DOHH2 (cell line): ENCODE measurements at regions not wholly inside any gene's neighbourhood (a gene's known extent, or its start where the extent isn't known, plus 50 kb on each side); places are given as distances from the start of the nearest gene placed in this dataset.

Experiments
- H3F3A ChIP-seq: fragments of 200-600 bp; sonication (generic), shearing (Covaris generic); 2 replicates; pipeline ENCODE4 v1.6.0; 2016; ENCODE audit warnings: antibody characterized with exemption, mild to moderate bottlenecking; ENCODE audit not compliant: control insufficient read depth, insufficient read depth
- H3K27ac ChIP-seq: fragments of 200-600 bp; sonication (generic); 2 replicates; pipeline ENCODE4 v1.5.1; 2014; ENCODE audit warnings: low read depth, mild to moderate bottlenecking, low read length, moderate library complexity
- H3K27me3 ChIP-seq: fragments of 200-600 bp; sonication (generic); 2 replicates; pipeline ENCODE4 v1.6.1; 2014; ENCODE audit warnings: mild to moderate bottlenecking, low read length, mixed read lengths; ENCODE audit not compliant: control insufficient read depth
- H3K36me3 ChIP-seq: fragments of 200-600 bp; sonication (generic); 2 replicates; pipeline ENCODE4 v1.6.1; 2014; ENCODE audit warnings: mild to moderate bottlenecking, low read length, moderate library complexity, mixed read lengths; ENCODE audit not compliant: control insufficient read depth
- H3K4me1 ChIP-seq: fragments of 200-600 bp; sonication (generic); 2 replicates; pipeline ENCODE4 v1.6.1; 2014; ENCODE audit warnings: mild to moderate bottlenecking, low read length, mixed read lengths; ENCODE audit not compliant: control insufficient read depth
- H3K4me2 ChIP-seq: fragments of 200-600 bp; sonication (generic); 2 replicates; pipeline ENCODE4 v1.6.0; 2014; ENCODE audit warnings: mild to moderate bottlenecking, low read length, moderate library complexity
- H3K4me3 ChIP-seq: fragments of 200-600 bp; sonication (generic); 2 replicates; pipeline ENCODE4 v1.5.1; 2014; ENCODE audit warnings: mild to moderate bottlenecking, low read length, mixed read lengths
- H3K79me2 ChIP-seq: fragments of 200-600 bp; sonication (generic); 2 replicates; pipeline ENCODE4 v1.6.1; 2014; ENCODE audit warnings: mild to moderate bottlenecking, low read length, mixed read lengths; ENCODE audit not compliant: control insufficient read depth
- H3K9me2 ChIP-seq: fragments of 200-600 bp; sonication (generic); replicated peaks from 2 replicates; pipeline ENCODE4 v1.6.1; 2014; ENCODE audit warnings: mild to moderate bottlenecking, low read length, mixed read lengths; ENCODE audit not compliant: control insufficient read depth
- H3K9me3 ChIP-seq: fragments of 200-600 bp; sonication (generic); 2 replicates; pipeline ENCODE4 v1.6.1; 2014; ENCODE audit warnings: antibody characterized with exemption, low read length, mixed read lengths; ENCODE audit not compliant: control insufficient read depth, insufficient read depth
- H4K20me1 ChIP-seq: fragments of 200-600 bp; sonication (generic); 2 replicates; pipeline ENCODE4 v1.6.0; 2014; ENCODE audit warnings: low read depth, mild to moderate bottlenecking, antibody characterized with exemption, low read length, moderate library complexity; ENCODE audit not compliant: control insufficient read depth, insufficient read depth
- EZH2phosphoT487 ChIP-seq: fragments of 200-600 bp; sonication (generic); IDR thresholded peaks from 2 replicates; pipeline ENCODE4 v1.6.1; 2017; ENCODE audit warnings: borderline replicate concordance, mild to moderate bottlenecking, antibody characterized with exemption, low read length, moderate library complexity, mixed read lengths
- TF ChIP-seq, protein P1 (sequence below): fragments of 200-600 bp; sonication (generic); IDR thresholded peaks from one replicate; pipeline ENCODE4 v1.5.1; 2014; ENCODE audit warnings: antibody characterized with exemption, mild to moderate bottlenecking, low read depth, low read length; ENCODE audit not compliant: poor library complexity, severe bottlenecking

- no peaks in the 10 kb centered on the region for H3K36me3 ChIP-seq
- no peak overlapping the region for H3K4me2 ChIP-seq
- no peaks in the 10 kb centered on the region for H3K79me2 ChIP-seq
- H3K9me3 ChIP-seq, result no peaks in the 10 kb centered on the region
- H3K27ac ChIP-seq, result no peak overlapping the region
- no peaks in the 10 kb centered on the region for H3K27me3 ChIP-seq
- H3K9me2 ChIP-seq, result no peaks in the 10 kb centered on the region; the same call in 1 of the 2 replicates
- H3F3A ChIP-seq, result no peaks in the 10 kb centered on the region
- H3K4me3 ChIP-seq, result no peak overlapping the region
- H4K20me1 ChIP-seq, result no peaks in the 10 kb centered on the region
- H3K4me1 ChIP-seq, result no peaks in the 10 kb centered on the region
- TF ChIP-seq EZH2phosphoT487, result no peak
- TF ChIP-seq, protein P1, sequence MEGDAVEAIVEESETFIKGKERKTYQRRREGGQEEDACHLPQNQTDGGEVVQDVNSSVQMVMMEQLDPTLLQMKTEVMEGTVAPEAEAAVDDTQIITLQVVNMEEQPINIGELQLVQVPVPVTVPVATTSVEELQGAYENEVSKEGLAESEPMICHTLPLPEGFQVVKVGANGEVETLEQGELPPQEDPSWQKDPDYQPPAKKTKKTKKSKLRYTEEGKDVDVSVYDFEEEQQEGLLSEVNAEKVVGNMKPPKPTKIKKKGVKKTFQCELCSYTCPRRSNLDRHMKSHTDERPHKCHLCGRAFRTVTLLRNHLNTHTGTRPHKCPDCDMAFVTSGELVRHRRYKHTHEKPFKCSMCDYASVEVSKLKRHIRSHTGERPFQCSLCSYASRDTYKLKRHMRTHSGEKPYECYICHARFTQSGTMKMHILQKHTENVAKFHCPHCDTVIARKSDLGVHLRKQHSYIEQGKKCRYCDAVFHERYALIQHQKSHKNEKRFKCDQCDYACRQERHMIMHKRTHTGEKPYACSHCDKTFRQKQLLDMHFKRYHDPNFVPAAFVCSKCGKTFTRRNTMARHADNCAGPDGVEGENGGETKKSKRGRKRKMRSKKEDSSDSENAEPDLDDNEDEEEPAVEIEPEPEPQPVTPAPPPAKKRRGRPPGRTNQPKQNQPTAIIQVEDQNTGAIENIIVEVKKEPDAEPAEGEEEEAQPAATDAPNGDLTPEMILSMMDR, result no peak
These were observed 429.7 kb downstream of the EPHA7 start for GRCh38 chr6:92989656-92990055.

- no peaks in the 10 kb centered on the region for H3K36me3 ChIP-seq
- TF ChIP-seq EZH2phosphoT487, result no peak
- TF ChIP-seq, protein P1, result no peak
- H3K27me3 ChIP-seq, result no peaks in the 10 kb centered on the region
- no peak overlapping the region for H3K27ac ChIP-seq
- no peak overlapping the region for H3K4me2 ChIP-seq
- H4K20me1 ChIP-seq, result no peaks in the 10 kb centered on the region
- no peaks in the 10 kb centered on the region for H3F3A ChIP-seq
- no peaks in the 10 kb centered on the region for H3K4me1 ChIP-seq
- no peaks in the 10 kb centered on the region for H3K79me2 ChIP-seq
- no peaks in the 10 kb centered on the region for H3K9me2 ChIP-seq
- no peaks in the 10 kb centered on the region for H3K9me3 ChIP-seq
- no peak overlapping the region for H3K4me3 ChIP-seq
These were observed 440.1 kb downstream of the EPHA7 start for GRCh38 chr6:92979281-92979680.

- no peaks in the 10 kb centered on the region for H3K36me3 ChIP-seq
- H3K4me2 ChIP-seq, result no peak overlapping the region
- no peaks in the 10 kb centered on the region for H3K9me2 ChIP-seq
- H3F3A ChIP-seq, result no peaks in the 10 kb centered on the region
- H3K79me2 ChIP-seq, result no peaks in the 10 kb centered on the region
- H3K4me1 ChIP-seq, result no peaks in the 10 kb centered on the region
- TF ChIP-seq, protein P1, result no peak
- TF ChIP-seq EZH2phosphoT487, result no peak
- no peaks in the 10 kb centered on the region for H3K27me3 ChIP-seq
- no peak overlapping the region for H3K4me3 ChIP-seq
- H3K27ac ChIP-seq, result no peak overlapping the region
- no peaks in the 10 kb centered on the region for H3K9me3 ChIP-seq
- H4K20me1 ChIP-seq, result no peaks in the 10 kb centered on the region
These were observed 442.3 kb downstream of the EPHA7 start for GRCh38 chr6:92977018-92977417.

- no peaks in the 10 kb centered on the region for H3F3A ChIP-seq
- H3K27me3 ChIP-seq, result no peaks in the 10 kb centered on the region
- no peaks in the 10 kb centered on the region for H3K9me3 ChIP-seq
- no peak overlapping the region for H3K4me3 ChIP-seq
- no peaks in the 10 kb centered on the region for H3K36me3 ChIP-seq
- H3K9me2 ChIP-seq, result no peaks in the 10 kb centered on the region
- TF ChIP-seq, protein P1, result no peak
- no peaks in the 10 kb centered on the region for H4K20me1 ChIP-seq
- H3K4me1 ChIP-seq, result no peaks in the 10 kb centered on the region
- H3K79me2 ChIP-seq, result no peaks in the 10 kb centered on the region
- H3K27ac ChIP-seq, result no peak overlapping the region
- H3K4me2 ChIP-seq, result no peak overlapping the region
These were observed 452.0 kb downstream of the EPHA7 start for GRCh38 chr6:92967362-92967761.
